GM23338 (cell line): ENCODE measurements at regions not wholly inside any gene's neighbourhood (a gene's known extent, or its start where the extent isn't known, plus 50 kb on each side); places are given as distances from the start of the nearest gene placed in this dataset.

ENCODE experiments used
- ATAC-seq: fragments of 200-7000 bp; cut with Tn5 transposase; 3 replicates; pipeline ENCODE4 v1.9.1; 2020
- DNase-seq: peaks from one replicate; pipeline ENCODE4 v3.0.0-alpha.2; 2015; ENCODE audit warnings: low spot score
- H2AFZ ChIP-seq: fragments of 200-600 bp; sonication (generic); 2 replicates; pipeline ENCODE4 v1.8.0; 2016; ENCODE audit warnings: antibody characterized with exemption, mild to moderate bottlenecking, moderate library complexity
- H3F3A ChIP-seq: fragments of 200-600 bp; sonication (generic); replicated peaks from 2 replicates; pipeline ENCODE4 v1.8.0; 2017; ENCODE audit warnings: antibody characterized with exemption, mixed run types, low read depth
- H3K27ac ChIP-seq: fragments of 200-600 bp; sonication (generic); 2 replicates; pipeline ENCODE4 v1.6.1; 2016; ENCODE audit warnings: low read depth
- H3K27me3 ChIP-seq: fragments of 200-600 bp; sonication (generic); 2 replicates; pipeline ENCODE4 v1.8.0; 2016; ENCODE audit warnings: mild to moderate bottlenecking, mixed run types, moderate library complexity; ENCODE audit not compliant: insufficient read depth
- H3K36me3 ChIP-seq: fragments of 200-600 bp; sonication (generic); 2 replicates; pipeline ENCODE4 v1.8.0; 2016; ENCODE audit warnings: mild to moderate bottlenecking; ENCODE audit not compliant: insufficient read depth
- H3K4me1 ChIP-seq: fragments of 200-600 bp; sonication (generic); 2 replicates; pipeline ENCODE4 v1.8.0; 2016; ENCODE audit warnings: mild to moderate bottlenecking, moderate library complexity; ENCODE audit not compliant: insufficient read depth
- H3K4me2 ChIP-seq: fragments of 200-600 bp; sonication (generic); 2 replicates; pipeline ENCODE4 v1.7.1; 2017; ENCODE audit warnings: mixed run types
- H3K4me3 ChIP-seq: fragments of 200-600 bp; sonication (generic); 2 replicates; pipeline ENCODE4 v1.6.1; 2016; ENCODE audit warnings: mixed run types
- H3K79me2 ChIP-seq: fragments of 200-600 bp; sonication (generic); replicated peaks from 2 replicates; pipeline ENCODE4 v1.8.0; 2017; ENCODE audit warnings: mild to moderate bottlenecking; ENCODE audit not compliant: insufficient read depth
- H3K9me2 ChIP-seq: fragments of 200-600 bp; sonication (generic); 2 replicates; pipeline ENCODE4 v1.8.0; 2017; ENCODE audit not compliant: insufficient read depth
- H4K20me1 ChIP-seq: fragments of 200-600 bp; sonication (generic); replicated peaks from 2 replicates; pipeline ENCODE4 v1.8.0; 2017; ENCODE audit warnings: mild to moderate bottlenecking; ENCODE audit not compliant: insufficient read depth
- H3K27ac Mint-ChIP-seq: 2 replicates; pipeline ENCODE4 v1.8.0; 2020; ENCODE audit warnings: inconsistent platforms, mild to moderate bottlenecking, moderate library complexity, mixed read lengths
- H3K27me3 Mint-ChIP-seq: 3 replicates; pipeline ENCODE4 v1.8.0; 2022; ENCODE audit warnings: low read depth, mild to moderate bottlenecking, moderate library complexity, mixed read lengths, inconsistent platforms; ENCODE audit not compliant: insufficient read depth, poor library complexity
- H3K36me3 Mint-ChIP-seq: 3 replicates; pipeline ENCODE4 v1.8.0; 2021; ENCODE audit warnings: low read depth, mild to moderate bottlenecking, inconsistent platforms, moderate library complexity, mixed read lengths
- H3K4me1 Mint-ChIP-seq: 3 replicates; pipeline ENCODE4 v1.8.0; 2020; ENCODE audit warnings: mild to moderate bottlenecking, inconsistent platforms, mixed read lengths
- H3K4me3 Mint-ChIP-seq: 3 replicates; pipeline ENCODE4 v1.8.0; 2021; ENCODE audit warnings: moderate library complexity, mild to moderate bottlenecking, inconsistent platforms, mixed read lengths
- H3K9me3 Mint-ChIP-seq: 3 replicates; pipeline ENCODE4 v1.8.0; 2020; ENCODE audit warnings: moderate library complexity, mild to moderate bottlenecking, inconsistent platforms, mixed read lengths
- CREB1 ChIP-seq: fragments of 250-450 bp; sonication (Bioruptor Pico); IDR thresholded peaks from 2 replicates; pipeline ENCODE4 v1.5.0; 2020; ENCODE audit warnings: low read depth, mild to moderate bottlenecking, moderate library complexity
- CTCF ChIP-seq, 2 experiments: fragments of 200-600 bp in 1 of 2; sonication (generic) in 1 of 2; conservative IDR thresholded peaks; 2 replicates each; pipeline versions ENCODE4 v1.5.1 to v1.6.1; 2016 to 2017; ENCODE audit warnings: antibody characterized with exemption in 2 of 2, low read depth in 2 of 2, mild to moderate bottlenecking in 2 of 2, moderate library complexity in 1 of 2
- EZH2 ChIP-seq: fragments of 200-600 bp; sonication (generic); IDR thresholded peaks from one replicate; pipeline ENCODE4 v1.8.0; 2017; ENCODE audit warnings: antibody characterized with exemption, mild to moderate bottlenecking, low read depth; ENCODE audit not compliant: unreplicated experiment
- NANOG ChIP-seq: IDR thresholded peaks from 2 replicates; pipeline ENCODE4 v1.6.1; 2016; ENCODE audit warnings: antibody characterized with exemption, borderline replicate concordance
- POLR2AphosphoS5 ChIP-seq: IDR thresholded peaks from 2 replicates; pipeline ENCODE4 v1.6.1; 2016; ENCODE audit warnings: antibody characterized with exemption, low read depth
- STAT1 ChIP-seq: IDR thresholded peaks from one replicate; pipeline ENCODE4 v1.6.1; 2016; ENCODE audit warnings: antibody characterized with exemption; ENCODE audit not compliant: unreplicated experiment
- ZNF114 ChIP-seq: fragments of 250-450 bp; sonication (Bioruptor Pico); IDR thresholded peaks from 2 replicates; pipeline ENCODE4 v1.5.0; 2020; ENCODE audit warnings: mild to moderate bottlenecking, moderate library complexity
- ZNF331 ChIP-seq: fragments of 250-450 bp; sonication (Bioruptor Pico); IDR thresholded peaks from 2 replicates; pipeline ENCODE4 v1.5.0; 2020; ENCODE audit warnings: low read depth, mild to moderate bottlenecking, moderate library complexity
- TF ChIP-seq, protein P1 (sequence below): fragments of 250-450 bp; sonication (Bioruptor Pico); IDR thresholded peaks from 2 replicates; pipeline ENCODE4 v1.5.0; 2020; ENCODE audit warnings: mild to moderate bottlenecking, moderate library complexity
- TF ChIP-seq, protein P2 (sequence below): IDR thresholded peaks from one replicate; pipeline ENCODE4 v1.6.1; 2018; ENCODE audit warnings: antibody characterized with exemption; ENCODE audit not compliant: unreplicated experiment
- TF ChIP-seq, protein P3 (sequence below): IDR thresholded peaks from 2 replicates; pipeline ENCODE4 v1.6.1; 2016; ENCODE audit warnings: antibody characterized with exemption

- DNase-seq (no peak), ATAC-seq (no peak)
- H3K4me1 ChIP-seq, result peaks cover 8% of the 10 kb centered on the region
- H3K27me3 Mint-ChIP-seq, result peaks cover 3% of the 10 kb centered on the region
- no peaks in the 10 kb centered on the region for H3K9me3 Mint-ChIP-seq
- no peaks in the 10 kb centered on the region for H3F3A ChIP-seq
- peak overlapping the region; percentile 20; the same call in 1 of the 2 replicates for H2AFZ ChIP-seq
- H3K4me1 Mint-ChIP-seq, result peaks cover 10% of the 10 kb centered on the region
- no peaks in the 10 kb centered on the region for H3K79me2 ChIP-seq
- no peaks in the 10 kb centered on the region for H3K36me3 ChIP-seq
- H3K4me3 ChIP-seq, result no peak overlapping the region
- no peak overlapping the region for H3K27ac ChIP-seq
- no peak overlapping the region for H3K4me2 ChIP-seq
- H3K27me3 ChIP-seq, result no peaks in the 10 kb centered on the region
- H3K9me2 ChIP-seq, result peaks cover 16% of the 10 kb centered on the region
- no peaks in the 10 kb centered on the region for H4K20me1 ChIP-seq
- no peak overlapping the region for H3K27ac Mint-ChIP-seq
- TF ChIP-seq ZNF331 (no peak), ZNF114 (CRISPR knock-in tag) (no peak), NANOG (no peak), EZH2 (no peak), CTCF (conservative IDR thresholded peaks at IDR 0.05; ENCODE audit: low read depth in 2 of 2) (no peak), POLR2AphosphoS5 (no peak), CREB1 (no peak), STAT1 (no peak)
- TF ChIP-seq, protein P1, sequence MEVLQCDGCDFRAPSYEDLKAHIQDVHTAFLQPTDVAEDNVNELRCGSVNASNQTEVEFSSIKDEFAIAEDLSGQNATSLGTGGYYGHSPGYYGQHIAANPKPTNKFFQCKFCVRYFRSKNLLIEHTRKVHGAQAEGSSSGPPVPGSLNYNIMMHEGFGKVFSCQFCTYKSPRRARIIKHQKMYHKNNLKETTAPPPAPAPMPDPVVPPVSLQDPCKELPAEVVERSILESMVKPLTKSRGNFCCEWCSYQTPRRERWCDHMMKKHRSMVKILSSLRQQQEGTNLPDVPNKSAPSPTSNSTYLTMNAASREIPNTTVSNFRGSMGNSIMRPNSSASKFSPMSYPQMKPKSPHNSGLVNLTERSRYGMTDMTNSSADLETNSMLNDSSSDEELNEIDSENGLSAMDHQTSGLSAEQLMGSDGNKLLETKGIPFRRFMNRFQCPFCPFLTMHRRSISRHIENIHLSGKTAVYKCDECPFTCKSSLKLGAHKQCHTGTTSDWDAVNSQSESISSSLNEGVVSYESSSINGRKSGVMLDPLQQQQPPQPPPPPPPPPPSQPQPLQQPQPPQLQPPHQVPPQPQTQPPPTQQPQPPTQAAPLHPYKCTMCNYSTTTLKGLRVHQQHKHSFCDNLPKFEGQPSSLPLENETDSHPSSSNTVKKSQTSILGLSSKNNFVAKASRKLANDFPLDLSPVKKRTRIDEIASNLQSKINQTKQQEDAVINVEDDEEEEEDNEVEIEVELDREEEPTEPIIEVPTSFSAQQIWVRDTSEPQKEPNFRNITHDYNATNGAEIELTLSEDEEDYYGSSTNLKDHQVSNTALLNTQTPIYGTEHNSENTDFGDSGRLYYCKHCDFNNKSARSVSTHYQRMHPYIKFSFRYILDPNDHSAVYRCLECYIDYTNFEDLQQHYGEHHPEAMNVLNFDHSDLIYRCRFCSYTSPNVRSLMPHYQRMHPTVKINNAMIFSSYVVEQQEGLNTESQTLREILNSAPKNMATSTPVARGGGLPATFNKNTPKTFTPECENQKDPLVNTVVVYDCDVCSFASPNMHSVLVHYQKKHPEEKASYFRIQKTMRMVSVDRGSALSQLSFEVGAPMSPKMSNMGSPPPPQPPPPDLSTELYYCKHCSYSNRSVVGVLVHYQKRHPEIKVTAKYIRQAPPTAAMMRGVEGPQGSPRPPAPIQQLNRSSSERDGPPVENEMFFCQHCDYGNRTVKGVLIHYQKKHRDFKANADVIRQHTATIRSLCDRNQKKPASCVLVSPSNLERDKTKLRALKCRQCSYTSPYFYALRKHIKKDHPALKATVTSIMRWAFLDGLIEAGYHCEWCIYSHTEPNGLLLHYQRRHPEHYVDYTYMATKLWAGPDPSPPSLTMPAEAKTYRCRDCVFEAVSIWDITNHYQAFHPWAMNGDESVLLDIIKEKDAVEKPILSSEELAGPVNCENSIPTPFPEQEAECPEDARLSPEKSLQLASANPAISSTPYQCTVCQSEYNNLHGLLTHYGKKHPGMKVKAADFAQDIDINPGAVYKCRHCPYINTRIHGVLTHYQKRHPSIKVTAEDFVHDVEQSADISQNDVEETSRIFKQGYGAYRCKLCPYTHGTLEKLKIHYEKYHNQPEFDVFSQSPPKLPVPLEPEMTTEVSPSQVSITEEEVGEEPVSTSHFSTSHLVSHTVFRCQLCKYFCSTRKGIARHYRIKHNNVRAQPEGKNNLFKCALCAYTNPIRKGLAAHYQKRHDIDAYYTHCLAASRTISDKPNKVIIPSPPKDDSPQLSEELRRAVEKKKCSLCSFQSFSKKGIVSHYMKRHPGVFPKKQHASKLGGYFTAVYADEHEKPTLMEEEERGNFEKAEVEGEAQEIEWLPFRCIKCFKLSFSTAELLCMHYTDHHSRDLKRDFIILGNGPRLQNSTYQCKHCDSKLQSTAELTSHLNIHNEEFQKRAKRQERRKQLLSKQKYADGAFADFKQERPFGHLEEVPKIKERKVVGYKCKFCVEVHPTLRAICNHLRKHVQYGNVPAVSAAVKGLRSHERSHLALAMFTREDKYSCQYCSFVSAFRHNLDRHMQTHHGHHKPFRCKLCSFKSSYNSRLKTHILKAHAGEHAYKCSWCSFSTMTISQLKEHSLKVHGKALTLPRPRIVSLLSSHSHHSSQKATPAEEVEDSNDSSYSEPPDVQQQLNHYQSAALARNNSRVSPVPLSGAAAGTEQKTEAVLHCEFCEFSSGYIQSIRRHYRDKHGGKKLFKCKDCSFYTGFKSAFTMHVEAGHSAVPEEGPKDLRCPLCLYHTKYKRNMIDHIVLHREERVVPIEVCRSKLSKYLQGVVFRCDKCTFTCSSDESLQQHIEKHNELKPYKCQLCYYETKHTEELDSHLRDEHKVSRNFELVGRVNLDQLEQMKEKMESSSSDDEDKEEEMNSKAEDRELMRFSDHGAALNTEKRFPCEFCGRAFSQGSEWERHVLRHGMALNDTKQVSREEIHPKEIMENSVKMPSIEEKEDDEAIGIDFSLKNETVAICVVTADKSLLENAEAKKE, result no peak
- TF ChIP-seq, protein P2, sequence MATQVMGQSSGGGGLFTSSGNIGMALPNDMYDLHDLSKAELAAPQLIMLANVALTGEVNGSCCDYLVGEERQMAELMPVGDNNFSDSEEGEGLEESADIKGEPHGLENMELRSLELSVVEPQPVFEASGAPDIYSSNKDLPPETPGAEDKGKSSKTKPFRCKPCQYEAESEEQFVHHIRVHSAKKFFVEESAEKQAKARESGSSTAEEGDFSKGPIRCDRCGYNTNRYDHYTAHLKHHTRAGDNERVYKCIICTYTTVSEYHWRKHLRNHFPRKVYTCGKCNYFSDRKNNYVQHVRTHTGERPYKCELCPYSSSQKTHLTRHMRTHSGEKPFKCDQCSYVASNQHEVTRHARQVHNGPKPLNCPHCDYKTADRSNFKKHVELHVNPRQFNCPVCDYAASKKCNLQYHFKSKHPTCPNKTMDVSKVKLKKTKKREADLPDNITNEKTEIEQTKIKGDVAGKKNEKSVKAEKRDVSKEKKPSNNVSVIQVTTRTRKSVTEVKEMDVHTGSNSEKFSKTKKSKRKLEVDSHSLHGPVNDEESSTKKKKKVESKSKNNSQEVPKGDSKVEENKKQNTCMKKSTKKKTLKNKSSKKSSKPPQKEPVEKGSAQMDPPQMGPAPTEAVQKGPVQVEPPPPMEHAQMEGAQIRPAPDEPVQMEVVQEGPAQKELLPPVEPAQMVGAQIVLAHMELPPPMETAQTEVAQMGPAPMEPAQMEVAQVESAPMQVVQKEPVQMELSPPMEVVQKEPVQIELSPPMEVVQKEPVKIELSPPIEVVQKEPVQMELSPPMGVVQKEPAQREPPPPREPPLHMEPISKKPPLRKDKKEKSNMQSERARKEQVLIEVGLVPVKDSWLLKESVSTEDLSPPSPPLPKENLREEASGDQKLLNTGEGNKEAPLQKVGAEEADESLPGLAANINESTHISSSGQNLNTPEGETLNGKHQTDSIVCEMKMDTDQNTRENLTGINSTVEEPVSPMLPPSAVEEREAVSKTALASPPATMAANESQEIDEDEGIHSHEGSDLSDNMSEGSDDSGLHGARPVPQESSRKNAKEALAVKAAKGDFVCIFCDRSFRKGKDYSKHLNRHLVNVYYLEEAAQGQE, result no peak
- TF ChIP-seq, protein P3, sequence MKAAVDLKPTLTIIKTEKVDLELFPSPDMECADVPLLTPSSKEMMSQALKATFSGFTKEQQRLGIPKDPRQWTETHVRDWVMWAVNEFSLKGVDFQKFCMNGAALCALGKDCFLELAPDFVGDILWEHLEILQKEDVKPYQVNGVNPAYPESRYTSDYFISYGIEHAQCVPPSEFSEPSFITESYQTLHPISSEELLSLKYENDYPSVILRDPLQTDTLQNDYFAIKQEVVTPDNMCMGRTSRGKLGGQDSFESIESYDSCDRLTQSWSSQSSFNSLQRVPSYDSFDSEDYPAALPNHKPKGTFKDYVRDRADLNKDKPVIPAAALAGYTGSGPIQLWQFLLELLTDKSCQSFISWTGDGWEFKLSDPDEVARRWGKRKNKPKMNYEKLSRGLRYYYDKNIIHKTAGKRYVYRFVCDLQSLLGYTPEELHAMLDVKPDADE, result no peak
- no peaks in the 10 kb centered on the region for H3K36me3 Mint-ChIP-seq
- H3K4me3 Mint-ChIP-seq, result no peak overlapping the region
Measured at GRCh38 chr3:18572809-18573208, 147.7 kb upstream of the SATB1 start.
